ENCODE measurements at regions not wholly inside any gene's neighbourhood (a gene's known extent, or its start where the extent isn't known, plus 50 kb on each side); places are given as distances from the start of the nearest gene placed in this dataset.

GRCh38 chr6:68339488-68340131 lies 295.5 kb upstream of the ADGRB3 start:
- intact Hi-C loops (cut with DNase I): no loop called here
- no peaks in the 10 kb centered on the region for H3K9me3 ChIP-seq
- TF ChIP-seq CTCF (IDR thresholded peaks at IDR 0.05): no peak
- no peak overlapping the region for H3K4me3 ChIP-seq
- no peak for DNase-seq (ENCODE audit: low spot score in 2 of 2)
- no peak overlapping the region for H3K27ac ChIP-seq
- H3K27me3 ChIP-seq: no peaks in the 10 kb centered on the region
- H3K36me3 ChIP-seq: no peaks in the 10 kb centered on the region
- no peaks in the 10 kb centered on the region for H3K4me1 ChIP-seq

GRCh38 chr6:68333442-68333841 lies 301.6 kb upstream of the ADGRB3 start:
- intact Hi-C loops (cut with DNase I): no loop called here

GRCh38 chr6:68328156-68328555 lies 306.9 kb upstream of the ADGRB3 start:
- Histone ChIP-seq H3K36me3 (no peaks in the 10 kb centered on the region), H3K4me3 (no peak overlapping the region), H3K4me1 (no peaks in the 10 kb centered on the region), H3K9me3 (no peaks in the 10 kb centered on the region), H3K27ac (no peak overlapping the region), H3K27me3 (no peaks in the 10 kb centered on the region)
- no peak for TF ChIP-seq CTCF (IDR thresholded peaks at IDR 0.05)
- intact Hi-C loops (cut with DNase I): no loop called here
- DNase-seq (ENCODE audit: low spot score in 2 of 2): no peak

More at GRCh38 chr6:68333442-68333841, 301.6 kb upstream of the ADGRB3 start:
- no peak for TF ChIP-seq CTCF (IDR thresholded peaks at IDR 0.05)
- H3K36me3 ChIP-seq: no peaks in the 10 kb centered on the region
- H3K27me3 ChIP-seq: no peaks in the 10 kb centered on the region
- no peak overlapping the region for H3K4me3 ChIP-seq
- H3K27ac ChIP-seq: no peak overlapping the region
- H3K9me3 ChIP-seq: no peaks in the 10 kb centered on the region
- DNase-seq (ENCODE audit: low spot score in 2 of 2): no peak
- H3K4me1 ChIP-seq: no peaks in the 10 kb centered on the region

- no peaks in the 10 kb centered on the region for H3K4me1 ChIP-seq
- no peaks in the 10 kb centered on the region for H3K27me3 ChIP-seq
- H3K36me3 ChIP-seq: no peaks in the 10 kb centered on the region
- intact Hi-C loops (cut with DNase I): no loop called here
- H3K27ac ChIP-seq: no peak overlapping the region
- no peaks in the 10 kb centered on the region for H3K9me3 ChIP-seq
- DNase-seq (ENCODE audit: low spot score in 2 of 2): no peak
- no peak for TF ChIP-seq CTCF (IDR thresholded peaks at IDR 0.05)
- no peak overlapping the region for H3K4me3 ChIP-seq
Observed at GRCh38 chr6:68326762-68327161, 308.3 kb upstream of the ADGRB3 start.

GRCh38 chr6:68317366-68317765 lies 317.7 kb upstream of the ADGRB3 start:
- Histone ChIP-seq H3K4me1 (no peaks in the 10 kb centered on the region), H3K36me3 (no peaks in the 10 kb centered on the region), H3K4me3 (no peak overlapping the region), H3K27ac (no peak overlapping the region), H3K9me3 (no peaks in the 10 kb centered on the region), H3K27me3 (no peaks in the 10 kb centered on the region)
- intact Hi-C loops (cut with DNase I): no loop called here
- no peak for TF ChIP-seq CTCF (IDR thresholded peaks at IDR 0.05)
- no peak for DNase-seq (ENCODE audit: low spot score in 2 of 2)

- no peak overlapping the region for H3K27ac ChIP-seq
- TF ChIP-seq CTCF (IDR thresholded peaks at IDR 0.05): peak in 1 of 3 experiments; percentile 21
- DNase-seq (ENCODE audit: low spot score in 2 of 2): no peak
- no peaks in the 10 kb centered on the region for H3K27me3 ChIP-seq
- H3K36me3 ChIP-seq: no peaks in the 10 kb centered on the region
- intact Hi-C loops (cut with DNase I): no loop called here
- no peak overlapping the region for H3K4me3 ChIP-seq
- H3K4me1 ChIP-seq: no peaks in the 10 kb centered on the region
- H3K9me3 ChIP-seq: no peaks in the 10 kb centered on the region
Observed at GRCh38 chr6:68313911-68314310, 321.2 kb upstream of the ADGRB3 start.

Measured in ascending aorta (tissue), 2 donors.